HCT116 (cell line): ENCODE measurements at regions not wholly inside any gene's neighbourhood (a gene's known extent, or its start where the extent isn't known, plus 50 kb on each side); places are given as distances from the start of the nearest gene placed in this dataset.

Experiments used
- CTCF ChIP-seq, 3 experiments: fragments of 200-600 bp in 1 of 3; sonication (generic) in 1 of 3; IDR thresholded peaks in 2 of 3; conservative IDR thresholded peaks in 1 of 3; 2 replicates each; pipeline ENCODE4 v1.5.1; 2012 to 2017; ENCODE audit warnings: low read depth in 2 of 3, low read length in 2 of 3, antibody characterized with exemption in 1 of 3, borderline replicate concordance in 1 of 3, control low read depth in 1 of 3, mild to moderate bottlenecking in 1 of 3, mixed read lengths in 1 of 3, mixed run types in 1 of 3, moderate library complexity in 1 of 3; ENCODE audit not compliant: insufficient read depth in 1 of 3
- JUND ChIP-seq: IDR thresholded peaks from 2 replicates; pipeline ENCODE4 v1.6.1; 2012
- POLR2AphosphoS5 ChIP-seq: IDR thresholded peaks from 2 replicates; pipeline ENCODE4 v1.6.1; 2011; ENCODE audit warnings: mild to moderate bottlenecking, low read depth, low read length, moderate library complexity

GRCh38 chr10:62527019-62527827 lies 153.1 kb downstream of the ZNF365 start:
- no peak for TF ChIP-seq CTCF (IDR thresholded peaks at IDR 0.05 in 2 of 3, conservative IDR thresholded peaks at IDR 0.05 in 1 of 3; ENCODE audit: borderline replicate concordance in 1 of 3, insufficient read depth in 1 of 3, low read depth in 2 of 3, low read length in 2 of 3)
- no peak for TF ChIP-seq POLR2AphosphoS5
- TF ChIP-seq JUND = no peak
